ENCODE measurements at regions not wholly inside any gene's neighbourhood (a gene's known extent, or its start where the extent isn't known, plus 50 kb on each side); places are given as distances from the start of the nearest gene placed in this dataset.

DNA sequence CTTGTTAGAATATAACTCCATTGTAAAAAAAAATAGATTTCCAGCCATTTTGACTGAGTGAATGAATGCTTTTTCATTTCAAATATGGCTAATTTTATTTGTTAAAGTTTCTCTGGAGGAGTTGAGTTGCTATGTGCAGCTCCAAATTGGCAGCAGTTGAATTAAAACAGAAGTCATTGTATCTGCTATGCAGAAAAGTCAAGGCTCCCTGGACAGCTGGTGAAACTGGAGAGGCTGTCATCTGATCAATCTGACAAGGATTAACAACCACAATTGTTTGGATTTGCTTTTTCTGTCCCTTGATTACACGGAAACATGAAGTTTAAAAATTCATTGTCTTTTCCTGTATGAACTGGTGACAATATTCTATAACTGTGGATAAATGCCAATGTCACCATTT lies 713.9 kb downstream of the EFNA5 start:
- Histone ChIP-seq H4K91ac (ENCODE audit: insufficient read depth, low read depth, low read length) (no peak overlapping the region), H2AFZ (replicated peaks; ENCODE audit: low read length, poor library complexity) (no peak overlapping the region), H2BK120ac (ENCODE audit: low read depth, low read length) (no peak overlapping the region), H2BK5ac (ENCODE audit: low read depth, low read length, poor library complexity, severe bottlenecking) (no peak overlapping the region), H3K4ac (ENCODE audit: low read depth, low read length) (no peak overlapping the region), H3K14ac (replicated peaks; ENCODE audit: low read depth, low read length) (no peak overlapping the region), H2BK15ac (ENCODE audit: low read depth, low read length) (no peak overlapping the region), H2AK5ac (ENCODE audit: low read depth, low read length) (no peak overlapping the region), H3K79me1 (ENCODE audit: low read depth in 1 of 2, low read length in 2 of 2) (no peaks in the 10 kb centered on the region), H3K56ac (ENCODE audit: extremely low read depth, insufficient read depth, low read length) (no peak overlapping the region), H3K27me3 (ENCODE audit: control insufficient read depth, insufficient read depth, low read length) (no peaks in the 10 kb centered on the region), H3K4me3 (ENCODE audit: insufficient read depth, low read depth, low read length) (no peak overlapping the region), H3K4me1 (ENCODE audit: control insufficient read depth, insufficient read depth, low read length) (no peaks in the 10 kb centered on the region), H3K9me1 (ENCODE audit: insufficient read depth, low read length) (no peaks in the 10 kb centered on the region), H4K8ac (ENCODE audit: low read depth in 2 of 2, low read length in 2 of 2) (no peak overlapping the region), H3K36me3 (ENCODE audit: control insufficient read depth, insufficient read depth, low read length) (no peaks in the 10 kb centered on the region), H3K4me2 (ENCODE audit: low read depth, low read length) (no peak overlapping the region), H2AK9ac (replicated peaks; ENCODE audit: low read depth, low read length, poor library complexity) (no peak overlapping the region), H4K5ac (ENCODE audit: low read depth, low read length) (no peak overlapping the region), H3K18ac (ENCODE audit: low read depth, low read length) (no peak overlapping the region), H3K27ac (ENCODE audit: insufficient read depth, low read length) (no peak overlapping the region), H2BK20ac (ENCODE audit: low read depth, low read length) (no peak overlapping the region), H3K23ac (ENCODE audit: low read depth, low read length) (no peak overlapping the region), H3K9ac (ENCODE audit: low read depth, low read length) (no peak overlapping the region), H3K9me3 (ENCODE audit: control insufficient read depth, insufficient read depth, low read length) (no peaks in the 10 kb centered on the region), H4K20me1 (ENCODE audit: insufficient read depth, low read length) (no peaks in the 10 kb centered on the region)
- ChIA-PET POLR2A (ENCODE audit: unreplicated experiment) (no interaction called here), CTCF (no interaction called here)
- TF ChIP-seq POLR2A (IDR thresholded peaks at IDR 0.05; ENCODE audit: low read depth, low read length), result no peak
- TF ChIP-seq RAD21 (IDR thresholded peaks at IDR 0.05; ENCODE audit: low read length), result no peak
- TF ChIP-seq CTCF (conservative IDR thresholded peaks at IDR 0.05; ENCODE audit: low read depth, low read length), result no peak
- BruUV-seq (replicated peaks), result no TSS peak
- intact Hi-C loops (cut with micrococcal nuclease), result no loop called here
- in situ Hi-C loops (cut with MboI; ENCODE audit: low sequenced_read_pairs), result no loop called here
- ATAC-seq (ENCODE audit: low read depth) (no peak), DNase-seq (no peak)
- WGBS, 2 experiments (ENCODE audit: extremely low coverage in 2 of 2, insufficient read length in 1 of 2), result no CpG with 5 or more reads among the region's 1 CpG
- dilution Hi-C loops (cut with HindIII; ENCODE audit: low sequenced_read_pairs, unreplicated experiment), result no loop called here

All from IMR-90 (cell line).